H9 (cell line): ENCODE measurements at regions not wholly inside any gene's neighbourhood (a gene's known extent, or its start where the extent isn't known, plus 50 kb on each side); places are given as distances from the start of the nearest gene placed in this dataset.

ENCODE experiments used
- DNase-seq: peaks from one replicate; pipeline ENCODE4 v3.0.0-alpha.2; 2017
- H2AFZ ChIP-seq: one replicate; pipeline ENCODE4 v1.6.1; 2013; ENCODE audit warnings: mild to moderate bottlenecking, low read length, control low read depth, moderate library complexity
- H2AK5ac ChIP-seq: 2 replicates; pipeline ENCODE4 v1.6.1; 2013; ENCODE audit warnings: low read length, control low read depth, mixed read lengths; ENCODE audit not compliant: insufficient read length
- H2BK120ac ChIP-seq: one replicate; pipeline ENCODE4 v1.6.1; 2013; ENCODE audit warnings: low read depth, mild to moderate bottlenecking, low read length, control low read depth, inconsistent platforms; ENCODE audit not compliant: poor library complexity, severe bottlenecking
- H2BK12ac ChIP-seq: 2 replicates; pipeline ENCODE4 v1.6.1; 2013; ENCODE audit warnings: low read length, control low read depth, mixed read lengths, low read depth; ENCODE audit not compliant: insufficient read length
- H2BK15ac ChIP-seq: 2 replicates; pipeline ENCODE4 v1.6.1; 2013; ENCODE audit warnings: low read depth, low read length, control low read depth
- H2BK20ac ChIP-seq: one replicate; pipeline ENCODE4 v1.6.1; 2013; ENCODE audit warnings: low read depth, mild to moderate bottlenecking, low read length, control low read depth, inconsistent platforms; ENCODE audit not compliant: poor library complexity, severe bottlenecking
- H2BK5ac ChIP-seq: 2 replicates; pipeline ENCODE4 v1.6.1; 2013; ENCODE audit warnings: low read length, control low read depth, mixed read lengths; ENCODE audit not compliant: insufficient read length
- H3K14ac ChIP-seq: 2 replicates; pipeline ENCODE4 v1.6.1; 2013; ENCODE audit warnings: low read length, control low read depth; ENCODE audit not compliant: insufficient read depth
- H3K18ac ChIP-seq: 2 replicates; pipeline ENCODE4 v1.6.1; 2013; ENCODE audit warnings: low read depth, mild to moderate bottlenecking, mixed read lengths, low read length, control low read depth; ENCODE audit not compliant: insufficient read length
- H3K23ac ChIP-seq: 2 replicates; pipeline ENCODE4 v1.6.1; 2013; ENCODE audit warnings: low read length, control low read depth, mixed read lengths, low read depth; ENCODE audit not compliant: insufficient read length
- H3K23me2 ChIP-seq: 2 replicates; pipeline ENCODE4 v1.6.1; 2013; ENCODE audit warnings: low read depth, mild to moderate bottlenecking, mixed read lengths, low read length, control low read depth; ENCODE audit not compliant: insufficient read length, poor library complexity, severe bottlenecking
- H3K27ac ChIP-seq: 2 replicates; pipeline ENCODE4 v1.5.1; 2013; ENCODE audit warnings: low read length, control low read depth, mixed read lengths, low read depth; ENCODE audit not compliant: insufficient read length
- H3K27me3 ChIP-seq: 2 replicates; pipeline ENCODE4 v1.6.1; 2013; ENCODE audit warnings: low read length, control low read depth, inconsistent platforms; ENCODE audit not compliant: insufficient read depth
- H3K4ac ChIP-seq: 2 replicates; pipeline ENCODE4 v1.6.1; 2013; ENCODE audit warnings: low read depth, mild to moderate bottlenecking, control low read depth, inconsistent platforms, low read length, moderate library complexity
- H3K4me1 ChIP-seq: 2 replicates; pipeline ENCODE4 v1.6.1; 2013; ENCODE audit warnings: low read length, control low read depth, inconsistent platforms; ENCODE audit not compliant: insufficient read depth
- H3K4me2 ChIP-seq: 2 replicates; pipeline ENCODE4 v1.6.1; 2013; ENCODE audit warnings: low read length, control low read depth, mixed read lengths; ENCODE audit not compliant: insufficient read length, insufficient read depth
- H3K56ac ChIP-seq: 2 replicates; pipeline ENCODE4 v1.6.1; 2013; ENCODE audit warnings: low read depth, mild to moderate bottlenecking, mixed read lengths, low read length, control low read depth; ENCODE audit not compliant: insufficient read length
- H3K79me1 ChIP-seq: 2 replicates; pipeline ENCODE4 v1.6.1; 2013; ENCODE audit warnings: low read depth, mild to moderate bottlenecking, moderate library complexity, low read length, control low read depth, inconsistent platforms; ENCODE audit not compliant: insufficient read depth, poor library complexity, severe bottlenecking
- H3K79me2 ChIP-seq: 2 replicates; pipeline ENCODE4 v1.6.1; 2013; ENCODE audit warnings: low read length, control low read depth, inconsistent platforms; ENCODE audit not compliant: insufficient read depth
- H3K9ac ChIP-seq: 2 replicates; pipeline ENCODE4 v1.6.1; 2013; ENCODE audit warnings: low read length, control low read depth, mixed read lengths; ENCODE audit not compliant: insufficient read length; ENCODE audit errors: extremely low read depth
- H3K9me3 ChIP-seq: one replicate; pipeline ENCODE4 v1.6.1; 2013; ENCODE audit warnings: low read depth, low read length, inconsistent platforms; ENCODE audit not compliant: control insufficient read depth
- H3T11ph ChIP-seq: one replicate; pipeline ENCODE4 v1.6.1; 2013; ENCODE audit warnings: mild to moderate bottlenecking, low read length, control low read depth, inconsistent platforms
- H4K20me1 ChIP-seq: one replicate; pipeline ENCODE4 v1.6.1; 2013; ENCODE audit not compliant: control insufficient read depth, insufficient read length, insufficient read depth
- H4K5ac ChIP-seq: 2 replicates; pipeline ENCODE4 v1.6.1; 2013; ENCODE audit warnings: low read depth, mild to moderate bottlenecking, mixed read lengths, low read length, control low read depth; ENCODE audit not compliant: insufficient read length
- H4K8ac ChIP-seq: replicated peaks from 2 replicates; pipeline ENCODE4 v1.6.1; 2013; ENCODE audit warnings: low read length, control low read depth, mixed read lengths, low read depth; ENCODE audit not compliant: insufficient read length
- H4K91ac ChIP-seq: 2 replicates; pipeline ENCODE4 v1.6.1; 2013; ENCODE audit warnings: low read depth, mild to moderate bottlenecking, moderate library complexity, mixed read lengths, low read length, control low read depth; ENCODE audit not compliant: insufficient read length
- H3K27ac Mint-ChIP-seq, 3 experiments: 2 replicates in 2 of 3; 3 replicates in 1 of 3; pipeline ENCODE4 v1.8.0; 2020 to 2021; ENCODE audit warnings: mixed read lengths in 3 of 3, mild to moderate bottlenecking in 1 of 3, moderate library complexity in 1 of 3
- H3K27me3 Mint-ChIP-seq: 2 replicates; pipeline ENCODE4 v1.8.0; 2021; ENCODE audit warnings: low read depth, mild to moderate bottlenecking, moderate library complexity, mixed read lengths
- H3K36me3 Mint-ChIP-seq, 3 experiments: 2 replicates in 2 of 3; 3 replicates in 1 of 3; pipeline ENCODE4 v1.8.0; 2020 to 2021; ENCODE audit warnings: low read depth in 3 of 3, mixed read lengths in 3 of 3; ENCODE audit not compliant: insufficient read depth in 1 of 3
- H3K4me1 Mint-ChIP-seq, 2 experiments: 2 replicates each; pipeline ENCODE4 v1.8.0; 2020; ENCODE audit warnings: mixed read lengths in 2 of 2
- H3K4me3 Mint-ChIP-seq, 2 experiments: 2 replicates in 1 of 2; 3 replicates in 1 of 2; pipeline ENCODE4 v1.8.0; 2020 to 2021; ENCODE audit warnings: mild to moderate bottlenecking in 2 of 2, mixed read lengths in 2 of 2, moderate library complexity in 1 of 2
- H3K9me3 Mint-ChIP-seq, 2 experiments: 2 replicates in 1 of 2; 3 replicates in 1 of 2; pipeline ENCODE4 v1.8.0; 2020; ENCODE audit warnings: mild to moderate bottlenecking in 2 of 2, mixed read lengths in 2 of 2, moderate library complexity in 1 of 2
- CTCF ChIP-seq: fragments of 200-600 bp; sonication (generic); conservative IDR thresholded peaks from 3 replicates; pipeline ENCODE4 v1.8.0; 2021; ENCODE audit warnings: antibody characterized with exemption, mild to moderate bottlenecking
- WGBS: extraction: QIAGEN DNeasy Blood & Tissue Kit; methylation state at CpG from one replicate; pipeline ENCODE4 v1.1.7; 2013; ENCODE audit warnings: missing lambda C conversion rate, low lambda C conversion rate, mixed read lengths; ENCODE audit not compliant: insufficient read length; ENCODE audit errors: extremely low coverage; 5-methylcytosine and 5-hydroxymethylcytosine counted together

GRCh38 chr10:8665322-8665721 lies 610.8 kb downstream of the GATA3 start:
- Histone ChIP-seq H3K9ac (no peak overlapping the region), H3K23me2 (no peaks in the 10 kb centered on the region), H4K20me1 (no peaks in the 10 kb centered on the region), H3K9me3 (no peaks in the 10 kb centered on the region), H4K91ac (no peak overlapping the region), H3K18ac (no peak overlapping the region), H3K4me1 (no peaks in the 10 kb centered on the region), H4K8ac (no peak overlapping the region), H3K23ac (no peak overlapping the region), H3K79me2 (no peaks in the 10 kb centered on the region), H3K4ac (no peak overlapping the region), H3K4me2 (no peak overlapping the region), H3K27me3 (no peaks in the 10 kb centered on the region), H2BK12ac (no peak overlapping the region), H3K14ac (no peak overlapping the region), H3K56ac (no peak overlapping the region), H2BK15ac (no peak overlapping the region), H2BK5ac (no peak overlapping the region), H3K27ac (no peak overlapping the region), H2AK5ac (no peak overlapping the region), H2BK120ac (no peak overlapping the region), H3K79me1 (no peaks in the 10 kb centered on the region), H4K5ac (no peak overlapping the region), H2AFZ (no peak overlapping the region), H3T11ph (no peak overlapping the region), H2BK20ac (no peak overlapping the region)
- H3K4me1 Mint-ChIP-seq, result no peaks in the 10 kb centered on the region
- TF ChIP-seq CTCF, result no peak
- no peak overlapping the region for H3K4me3 Mint-ChIP-seq
- no peak for DNase-seq
- H3K27me3 Mint-ChIP-seq, result no peaks in the 10 kb centered on the region; the same call in none of the 2 replicates
- H3K9me3 Mint-ChIP-seq, result peaks cover 3 to 7% of the 10 kb centered on the region in 2 experiments; a peak in 2 of 5 replicates
- no peak overlapping the region for H3K27ac Mint-ChIP-seq
- WGBS, result no CpG with 5 or more reads among the region's 2 CpGs
- H3K36me3 Mint-ChIP-seq, result 0 out of 7 replicates have a peak, but pooled peaks cover 0 to 7% (median 0%) of the 10 kb centered on the region in 3 experiments
